ENCODE measurements at regions not wholly inside any gene's neighbourhood (a gene's known extent, or its start where the extent isn't known, plus 50 kb on each side); places are given as distances from the start of the nearest gene placed in this dataset.
"Not testable (repeated sequence)": the region's sequence is repeated elsewhere in the genome, so short reads cannot be mapped to it uniquely, and the experiment has no call there.

DNA sequence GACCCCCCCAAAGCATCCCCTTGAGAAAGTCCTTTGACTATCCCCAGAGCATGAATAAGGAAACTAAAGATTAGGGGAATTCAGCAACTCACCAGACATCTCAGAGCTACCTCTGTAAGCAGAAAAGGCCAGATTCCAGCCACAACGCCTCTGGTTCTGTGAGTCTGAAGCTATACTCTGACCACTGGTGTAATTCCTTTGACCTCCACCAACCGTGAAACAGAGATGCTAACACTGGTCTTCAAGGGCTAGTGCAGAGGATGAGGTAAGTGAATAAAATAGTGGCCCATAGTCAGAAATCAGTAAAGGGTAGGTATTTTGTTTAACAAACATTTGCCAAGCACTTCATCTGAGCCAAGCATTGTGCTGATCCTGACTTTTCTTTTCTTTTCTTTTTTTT lies 353.4 kb downstream of the NPIPA8 start:
- no peak for DNase-seq

DNA sequence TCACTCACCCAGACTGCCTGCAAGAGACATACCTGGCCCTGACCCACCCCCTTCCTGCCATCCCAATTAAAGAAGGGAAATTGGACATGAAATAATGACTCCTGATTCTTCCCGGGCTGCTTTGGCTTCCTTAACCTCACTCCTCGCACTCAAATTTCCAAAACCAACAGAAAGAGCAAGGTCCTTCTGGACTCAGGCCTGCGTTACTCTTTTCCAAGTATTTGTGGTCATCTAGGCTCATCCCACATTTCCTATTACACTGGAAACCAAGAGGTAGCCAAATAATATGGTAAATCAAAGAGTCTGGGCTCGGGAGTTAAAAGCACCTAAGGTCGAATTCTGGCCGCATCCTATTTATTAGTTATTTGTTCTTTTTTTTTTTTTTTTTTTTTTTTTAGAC lies 359.3 kb downstream of the NPIPA8 start:
- DNase-seq, result no peak

DNA sequence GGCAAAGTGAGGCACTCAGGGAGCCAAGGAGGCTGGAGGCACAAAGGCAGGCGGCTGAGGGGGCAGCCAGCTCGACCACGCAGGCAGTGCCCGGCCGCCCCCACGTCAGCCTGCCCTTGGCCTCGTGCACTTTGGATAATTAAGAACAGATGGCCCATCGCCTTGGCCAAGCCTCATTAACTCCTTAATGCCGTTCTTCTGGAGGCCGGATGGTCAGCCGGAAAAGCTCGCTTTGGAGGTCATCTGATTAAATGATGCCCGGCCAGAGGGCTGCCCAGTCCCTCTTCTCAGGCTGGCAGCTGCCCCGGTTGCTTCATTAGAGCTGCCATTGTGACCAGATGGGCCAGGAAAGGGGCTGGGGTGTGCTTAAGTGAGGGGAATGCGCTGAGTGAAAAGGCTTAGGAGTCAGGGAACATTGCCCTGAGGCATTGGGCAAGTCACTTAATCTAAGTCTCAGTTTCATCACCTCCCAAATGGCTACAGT lies 364.0 kb downstream of the NPIPA8 start:
- no peak for DNase-seq

DNA sequence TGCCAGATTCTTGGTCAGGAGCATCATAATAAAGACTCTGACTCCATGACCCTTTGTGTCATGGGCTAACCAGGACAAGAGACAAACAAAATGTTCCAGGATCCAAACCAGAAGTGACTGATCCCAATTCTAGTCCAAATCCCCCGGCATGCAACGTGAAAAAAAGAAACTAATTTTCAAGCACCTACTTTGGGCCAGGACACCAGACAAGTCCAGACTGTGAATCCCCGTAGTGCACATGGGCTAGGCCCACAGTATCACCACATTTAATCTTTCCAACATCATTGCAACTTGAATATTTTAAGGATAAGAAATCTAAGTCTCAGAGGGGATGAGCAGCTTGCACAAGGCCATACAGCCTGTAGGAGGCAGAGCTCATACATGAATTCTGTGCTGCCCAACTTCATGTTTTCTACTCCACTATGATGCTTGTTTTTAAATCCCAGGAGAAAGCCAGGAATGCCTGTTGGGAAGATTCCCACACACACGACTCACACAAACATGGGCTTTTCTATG lies 365.7 kb downstream of the NPIPA8 start:
- DNase-seq, result no peak

DNA sequence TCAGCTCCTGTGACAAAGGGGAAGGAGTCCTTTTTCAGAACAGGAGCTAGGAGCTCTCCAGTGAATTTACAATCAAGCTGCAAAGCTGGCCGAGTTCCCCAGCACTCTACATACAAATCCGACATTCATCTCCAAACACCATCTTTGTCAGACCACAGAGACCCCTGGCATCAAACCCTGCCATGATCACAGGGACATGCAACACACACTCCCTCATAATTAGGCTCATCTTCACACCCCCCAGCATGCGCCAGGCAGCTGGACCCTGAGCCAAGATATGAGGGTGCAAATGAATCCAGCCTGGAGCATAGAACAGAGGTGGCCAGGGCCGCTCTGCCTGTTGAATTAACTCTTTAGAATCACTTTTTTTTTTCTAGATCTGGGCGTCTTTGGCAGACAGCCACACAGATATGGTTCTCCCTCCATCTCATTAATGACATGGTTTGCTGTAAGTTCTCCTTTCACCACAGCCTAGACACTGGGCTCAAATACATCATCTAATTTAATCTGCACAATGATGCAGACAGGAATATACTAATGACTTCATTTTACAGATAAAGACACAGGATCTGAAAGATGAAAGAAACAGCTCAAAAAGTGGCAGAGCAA lies 366.3 kb downstream of the NPIPA8 start:
- no peak for DNase-seq

DNA sequence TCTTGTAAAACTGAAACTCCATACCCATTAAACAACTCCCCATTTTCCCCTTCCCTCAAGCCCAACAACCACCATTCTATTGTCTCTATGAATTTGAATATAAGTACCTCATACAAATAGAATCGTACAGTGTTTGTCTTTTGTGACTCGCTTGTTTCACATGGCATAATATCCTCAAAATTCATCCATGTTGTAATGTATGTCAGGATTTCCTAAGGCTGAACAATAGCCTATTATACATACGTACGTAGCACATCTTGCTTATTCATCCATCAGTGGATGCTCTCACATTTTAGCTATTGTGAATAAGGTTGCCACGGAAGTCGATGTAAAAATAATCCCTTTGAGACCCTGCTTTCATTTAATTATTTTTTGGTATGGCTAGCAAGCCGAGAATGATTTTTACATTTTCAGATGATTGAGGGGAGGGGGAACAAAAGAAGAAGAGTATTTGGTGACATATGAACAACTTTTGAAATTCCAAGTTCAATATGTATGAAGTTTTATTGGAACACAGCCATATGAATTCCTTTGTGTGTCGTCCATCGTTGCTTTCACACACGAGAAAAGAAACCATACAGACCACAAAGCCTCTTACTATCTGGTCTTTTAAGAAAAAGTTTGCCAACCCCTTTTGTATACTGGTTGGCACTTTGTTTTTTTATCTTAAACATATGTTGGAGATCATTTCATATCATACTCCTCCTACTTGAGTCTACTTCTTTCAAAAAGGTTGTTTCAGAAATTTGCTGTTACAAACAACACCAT lies 371.2 kb downstream of the NPIPA8 start:
- DNase-seq, result no peak

DNA sequence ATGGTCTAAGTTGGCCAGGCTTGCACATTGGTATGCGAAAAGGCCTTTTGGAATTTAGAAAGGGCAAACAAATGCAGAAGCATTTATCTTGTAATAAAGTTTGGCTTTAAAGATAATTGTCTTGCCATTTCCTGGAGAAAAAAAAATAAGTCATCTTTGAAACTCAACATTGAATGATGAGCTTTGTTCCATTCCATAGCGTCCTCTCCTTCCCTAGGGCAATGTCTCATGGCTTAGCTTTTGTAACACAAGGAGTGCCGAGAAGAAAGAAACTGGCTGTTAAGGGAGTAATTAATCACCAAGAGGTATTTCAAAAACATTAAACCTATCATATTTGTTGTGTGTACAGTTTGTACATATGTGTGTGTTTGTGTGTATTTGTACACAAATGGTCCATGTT lies 372.3 kb downstream of the NPIPA8 start:
- no peak for DNase-seq

DNA sequence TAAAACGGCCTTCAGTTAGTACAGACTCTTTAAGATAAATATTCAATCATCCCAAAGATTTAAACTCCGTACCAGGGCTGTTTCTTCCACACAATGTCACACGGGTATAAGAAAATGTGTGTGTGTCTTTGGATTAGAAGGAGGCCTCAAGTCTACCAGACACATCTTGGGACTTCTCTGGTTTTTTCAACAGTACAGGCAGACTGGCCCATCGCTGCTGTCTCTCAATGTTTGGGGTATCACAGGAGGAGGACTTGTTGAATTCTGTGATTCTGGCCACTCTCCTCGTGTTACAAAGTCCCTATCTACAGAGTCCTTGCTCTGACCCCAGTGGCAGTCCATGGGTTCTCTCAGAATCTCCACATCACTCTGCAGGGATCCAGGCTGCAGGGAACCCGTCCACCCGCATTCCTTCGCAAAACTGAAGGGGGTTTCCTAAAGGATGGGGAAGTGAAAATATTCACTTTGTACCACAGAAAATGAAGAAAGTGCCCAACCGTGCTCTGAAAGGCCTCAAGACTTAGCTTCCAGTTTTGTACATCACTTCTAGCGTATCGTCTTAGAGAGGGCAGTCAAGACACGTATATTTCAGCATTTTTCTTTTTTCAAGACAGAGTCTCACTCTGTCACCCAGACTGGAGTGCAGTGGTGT lies 373.2 kb downstream of the NPIPA8 start:
- no peak for DNase-seq

DNA sequence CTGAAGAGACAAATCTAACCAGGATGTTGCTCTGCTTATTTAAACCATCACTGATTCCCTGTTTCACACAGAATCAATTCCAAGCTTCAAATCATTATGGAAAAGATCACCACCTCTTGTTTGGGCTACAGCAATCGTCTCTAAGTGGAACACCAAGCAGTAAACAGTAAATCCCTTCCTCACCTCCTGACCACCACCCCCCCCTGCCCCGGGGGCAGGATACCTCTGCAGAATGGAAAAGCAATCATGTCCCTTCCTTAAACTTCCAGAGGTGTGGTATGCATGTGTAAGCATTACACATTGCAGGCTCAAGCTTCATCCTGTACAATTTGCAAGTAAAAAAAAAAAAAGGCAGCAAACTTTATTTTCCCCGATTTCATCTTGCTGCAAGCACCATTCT lies 373.8 kb downstream of the NPIPA8 start:
- no peak for DNase-seq

DNA sequence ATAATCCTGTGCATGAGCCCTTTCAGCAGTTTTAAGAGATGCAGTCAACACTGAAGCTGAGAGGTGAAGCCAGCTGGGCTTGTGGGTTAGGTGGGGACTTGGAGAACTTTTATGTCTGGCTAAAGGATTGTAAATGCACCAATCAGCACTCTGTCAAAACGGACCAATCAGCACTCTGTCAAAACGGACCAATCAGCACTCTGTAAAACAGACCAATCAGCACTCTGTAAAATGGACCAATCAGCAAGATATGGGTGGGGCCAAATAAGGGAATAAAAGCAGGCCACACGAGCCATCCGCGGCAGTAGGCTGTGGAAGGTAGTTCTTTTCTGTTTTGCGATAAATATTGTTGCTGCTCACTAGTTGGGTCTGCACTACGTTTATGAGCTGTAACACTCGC lies 374.7 kb downstream of the NPIPA8 start:
- DNase-seq, result not testable (repeated sequence)

DNA sequence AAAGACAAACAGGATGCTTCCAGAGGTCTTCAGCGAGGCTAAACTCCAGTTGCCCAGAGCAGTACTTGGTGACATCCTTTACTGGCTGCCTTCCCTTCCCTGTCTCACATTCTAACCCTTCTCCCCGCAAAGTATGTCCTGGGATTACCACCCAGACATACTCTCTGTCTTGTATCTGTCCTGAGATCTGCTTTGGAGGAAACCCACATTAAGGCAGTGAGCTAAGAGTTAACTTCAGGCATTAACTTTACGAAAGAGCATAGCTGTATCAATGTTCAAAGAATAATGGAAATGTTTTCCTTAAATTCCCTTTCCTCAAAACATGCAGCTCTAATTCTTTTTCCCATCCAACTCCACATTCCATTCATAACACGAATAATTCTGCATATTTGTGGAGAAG lies 385.2 kb downstream of the NPIPA8 start:
- DNase-seq, result no peak

DNA sequence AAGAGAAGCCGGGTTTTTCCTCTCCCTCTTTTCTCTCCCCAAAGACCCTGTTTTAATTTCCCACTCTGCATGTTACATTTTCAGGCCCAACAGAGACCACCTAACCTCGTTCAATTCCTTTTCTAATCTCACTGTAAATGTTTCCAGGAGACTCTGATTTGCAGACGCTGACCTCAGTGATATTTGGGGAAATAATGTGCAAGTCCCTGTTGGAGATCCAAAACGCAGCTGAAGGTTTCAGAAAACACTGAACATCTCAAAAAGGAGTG lies 386.6 kb downstream of the NPIPA8 start:
- no peak for DNase-seq

DNA sequence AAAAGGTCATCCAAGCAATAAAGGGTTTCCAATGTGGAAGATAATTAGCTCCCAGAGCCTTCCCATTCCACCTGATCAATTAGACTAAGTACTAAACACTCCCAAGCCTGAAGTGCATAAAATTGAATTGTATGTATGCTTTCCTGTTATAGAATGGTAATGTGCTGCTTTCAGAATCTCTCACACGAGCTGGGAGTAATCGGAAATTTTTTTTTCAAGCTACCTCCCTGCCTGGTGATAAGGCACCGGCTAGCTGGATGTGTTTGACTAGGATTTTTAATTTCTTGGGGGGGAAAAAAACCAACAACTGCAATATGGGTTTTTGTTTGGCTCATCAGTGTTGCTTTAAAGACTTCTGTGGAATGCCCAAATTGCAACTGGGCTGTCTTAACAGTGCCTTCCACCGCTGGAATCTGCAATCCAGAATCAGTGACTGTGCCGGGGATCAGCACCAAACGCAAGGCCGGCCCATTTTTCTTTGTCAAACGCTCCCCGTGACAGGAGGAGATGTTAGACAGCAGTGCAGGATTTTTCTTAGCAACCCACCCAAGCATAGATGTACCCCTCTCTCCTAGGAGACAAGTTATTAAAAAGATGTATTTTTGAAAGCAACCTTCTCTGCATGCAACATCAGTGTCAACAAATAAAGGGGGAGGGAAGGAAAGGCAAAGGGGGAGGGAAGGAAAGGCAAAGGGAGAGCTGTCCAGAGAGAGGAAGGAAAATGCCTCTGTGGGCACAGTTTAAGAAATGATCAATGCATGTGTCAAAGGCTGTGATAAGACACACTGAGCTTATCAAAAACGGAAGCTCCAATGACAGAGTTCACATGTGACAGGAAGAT lies 387.2 kb downstream of the NPIPA8 start:
- DNase-seq, result no peak

DNA sequence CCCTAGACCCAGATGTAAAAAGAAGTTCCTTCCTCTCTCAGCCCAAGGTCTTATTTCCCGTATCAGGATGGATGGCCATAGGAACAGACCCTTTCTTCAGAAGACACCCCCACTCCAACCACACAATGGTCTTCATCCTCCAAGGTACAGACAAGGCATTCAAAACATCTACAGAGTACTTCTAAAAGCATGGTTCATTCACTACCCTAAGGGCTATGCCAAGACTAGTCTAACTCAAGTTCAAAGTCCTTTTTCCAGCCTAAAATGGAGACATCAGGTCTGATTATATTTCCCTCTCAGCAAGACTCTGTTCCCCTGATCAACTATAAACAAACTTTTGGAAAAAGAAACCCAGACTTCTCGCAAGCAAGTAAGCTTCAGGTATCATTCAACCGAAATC lies 388.9 kb downstream of the NPIPA8 start:
- no peak for DNase-seq

DNA sequence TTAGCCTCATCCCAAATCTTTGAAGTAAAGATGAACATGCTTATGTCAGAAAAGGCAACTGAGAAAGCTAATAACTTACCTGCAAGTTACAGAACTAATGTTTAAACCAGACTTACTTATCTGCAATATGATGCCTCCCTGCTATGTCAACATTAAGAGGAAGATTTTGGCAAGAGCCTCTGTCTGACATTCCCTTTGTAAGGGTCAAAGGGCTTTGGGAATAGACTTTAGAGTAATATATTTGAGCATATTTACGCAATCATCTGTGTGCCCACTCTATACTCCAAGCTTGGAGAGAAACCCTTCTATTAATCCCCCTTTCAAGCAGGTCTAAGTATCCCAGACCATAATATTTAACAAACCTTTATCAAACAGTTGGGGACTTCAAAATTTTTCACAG lies 389.4 kb downstream of the NPIPA8 start:
- DNase-seq, result no peak

DNA sequence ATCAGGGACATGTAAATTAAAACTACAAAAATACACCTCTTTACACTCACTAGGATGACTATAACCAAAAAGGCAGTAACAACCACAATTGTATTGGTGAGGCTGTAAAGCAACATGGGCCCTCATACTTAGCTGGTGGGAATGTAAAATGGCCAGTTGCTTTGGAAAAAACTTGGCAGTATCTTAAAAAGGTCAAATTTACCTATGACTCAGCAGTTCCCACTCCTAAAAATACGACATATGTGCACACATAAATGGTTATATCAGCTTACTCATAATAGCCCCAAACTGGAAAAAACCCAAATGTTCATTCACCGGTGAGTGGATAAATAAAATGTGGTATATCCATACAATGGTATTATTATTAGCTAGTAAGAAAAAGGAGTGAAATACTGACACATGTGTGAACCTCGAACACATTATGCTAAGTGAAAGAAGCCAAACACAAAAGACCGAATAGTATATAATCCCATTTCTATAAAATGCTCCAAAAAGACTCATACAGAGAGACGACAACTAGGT lies 391.4 kb downstream of the NPIPA8 start:
- no peak for DNase-seq

DNA sequence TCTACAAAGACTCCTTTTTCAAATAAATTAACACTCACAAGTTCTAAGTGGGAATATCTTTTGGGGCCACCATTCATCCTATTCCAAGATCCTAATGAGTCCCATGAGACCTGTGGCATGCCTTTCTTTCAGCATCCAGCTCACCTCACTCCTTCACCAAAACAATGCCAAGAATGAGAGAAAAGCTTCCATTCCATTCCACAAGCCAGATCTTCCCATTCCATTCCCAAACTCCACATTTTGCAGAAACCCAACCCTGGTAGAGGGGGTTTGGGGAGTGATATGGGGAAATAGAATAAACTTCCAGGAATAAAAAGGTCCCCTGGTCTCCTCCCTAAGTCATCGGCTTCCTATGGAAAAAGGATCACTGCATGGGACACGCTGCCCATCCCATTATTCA lies 392.2 kb downstream of the NPIPA8 start:
- DNase-seq, result no peak

DNA sequence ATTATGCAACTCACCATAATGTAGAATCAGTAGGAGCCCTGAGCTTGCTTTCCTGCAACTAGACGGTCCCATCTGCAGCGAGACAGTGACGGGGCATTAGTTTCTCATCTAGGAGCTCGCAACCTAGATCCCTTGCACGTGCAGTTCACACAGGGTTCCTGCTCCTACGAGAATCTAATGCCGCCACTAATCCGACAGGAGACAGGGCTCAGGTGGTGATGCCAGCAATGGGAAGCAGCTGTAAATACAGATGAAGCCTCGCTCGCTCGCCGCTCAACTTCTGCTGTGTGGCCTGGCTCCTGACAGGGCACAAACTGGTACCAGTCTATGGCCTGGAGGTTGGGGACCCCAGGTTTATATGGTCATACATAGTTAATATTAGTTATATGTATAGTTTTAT lies 394.5 kb downstream of the NPIPA8 start:
- DNase-seq, result no peak

DNA sequence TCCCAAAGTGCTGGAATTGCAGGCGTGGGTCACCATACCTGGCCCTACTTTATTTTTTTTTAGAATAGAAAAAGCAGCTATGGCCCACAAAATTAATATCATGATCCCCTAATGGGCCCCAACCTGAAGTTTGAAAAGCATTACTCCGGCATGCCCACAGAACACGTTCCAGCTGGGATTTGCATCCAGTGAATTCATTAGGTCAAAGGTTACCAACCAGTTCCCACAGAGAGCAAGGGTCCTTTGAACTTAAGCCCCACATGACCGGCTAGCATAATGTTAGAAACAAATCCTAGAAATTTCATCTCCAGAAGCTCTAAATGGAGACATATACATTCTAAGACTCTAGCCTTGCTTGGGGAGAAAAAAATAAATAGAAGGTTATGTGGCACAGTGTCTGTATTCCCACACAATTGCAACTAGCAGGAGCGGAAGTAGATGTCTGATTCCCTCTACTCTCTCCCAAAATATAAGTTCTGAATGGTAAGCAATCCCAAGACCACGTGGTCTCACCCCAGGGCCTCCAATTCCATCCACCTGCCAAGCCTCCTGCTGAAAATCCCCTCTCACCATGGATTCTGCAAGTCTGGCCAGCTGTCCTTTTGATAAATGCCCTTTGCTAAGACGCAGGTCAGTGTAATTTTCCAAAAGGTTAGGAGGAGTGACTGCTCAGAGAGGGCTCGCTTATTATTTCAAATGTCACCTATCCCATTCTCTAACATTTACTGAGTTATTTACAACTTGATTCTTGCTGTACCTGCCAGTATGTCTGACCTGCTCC lies 395.8 kb downstream of the NPIPA8 start:
- DNase-seq, result no peak

DNA sequence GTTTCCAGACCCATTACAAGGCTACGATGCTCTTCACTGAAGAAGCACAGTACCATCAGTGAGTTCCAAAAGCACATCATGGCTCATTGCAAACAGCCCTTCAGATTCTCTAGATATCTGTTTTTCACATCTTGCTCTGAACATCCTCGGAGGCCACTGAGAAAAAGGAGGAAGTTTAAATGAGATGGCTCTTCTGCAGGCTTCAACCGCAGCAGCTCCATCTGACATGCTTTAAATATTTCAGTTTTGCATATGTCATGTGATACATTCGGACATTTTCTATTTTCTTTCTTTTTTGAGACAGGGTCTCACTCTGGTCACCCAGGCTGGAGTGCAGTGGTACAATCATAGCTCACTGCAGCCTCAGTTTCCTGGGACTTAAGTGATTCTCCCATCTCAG lies 396.8 kb downstream of the NPIPA8 start:
- DNase-seq, result no peak

DNA sequence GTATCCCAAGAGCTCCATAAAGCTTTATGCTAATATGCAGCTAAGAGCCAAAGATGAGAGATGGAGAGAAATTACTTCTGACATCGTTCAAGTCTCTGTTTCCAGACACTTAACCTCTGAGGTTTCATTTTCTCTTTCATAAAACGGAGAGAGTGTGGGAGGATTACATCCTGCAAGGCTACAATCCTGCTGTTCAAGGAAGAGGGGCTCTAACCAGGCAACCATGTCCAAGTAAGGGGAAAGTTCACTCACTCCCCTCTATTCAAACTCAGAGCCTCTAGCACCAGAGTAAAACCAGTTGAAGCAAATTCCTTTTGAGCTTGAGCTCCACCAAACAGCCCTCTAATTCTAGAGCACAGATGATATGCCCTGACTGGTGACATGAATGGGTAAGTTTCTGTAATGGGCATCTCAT lies 397.4 kb downstream of the NPIPA8 start:
- no peak for DNase-seq

DNA sequence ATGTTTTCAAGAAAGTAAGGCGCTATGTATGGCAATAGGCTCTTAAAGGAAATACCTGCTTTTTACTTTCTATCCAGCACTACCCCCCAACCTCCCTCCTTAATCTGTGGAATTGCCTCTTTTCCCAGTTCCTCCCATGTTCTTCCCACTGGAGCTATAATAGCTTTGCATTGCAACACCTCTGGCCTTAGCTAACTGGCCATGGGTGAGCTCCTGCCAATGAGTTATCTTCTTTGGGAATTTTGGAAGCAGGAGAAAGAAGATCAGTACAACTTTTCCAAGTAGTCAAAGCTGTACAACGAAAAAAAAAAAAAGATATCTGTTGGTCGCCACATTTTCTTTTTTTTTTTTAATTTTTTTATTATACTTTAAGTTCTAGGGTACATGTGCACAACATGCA lies 398.0 kb downstream of the NPIPA8 start:
- DNase-seq, result no peak

Measured in CD4-positive, alpha-beta T cell treated with Interleukin-15 for 1 hour (primary cell).